ENCODE measurements at regions not wholly inside any gene's neighbourhood (a gene's known extent, or its start where the extent isn't known, plus 50 kb on each side); places are given as distances from the start of the nearest gene placed in this dataset.

- TF ChIP-seq CTCF (conservative IDR thresholded peaks at IDR 0.05; ENCODE audit: low read length) = no peak
- no peak for TF ChIP-seq EZH2phosphoT487 (IDR thresholded peaks at IDR 0.05; ENCODE audit: borderline replicate concordance, low read depth, low read length)
These were observed 620.5 kb downstream of the IRX1 start for GRCh38 chr5:4216142-4216541.

All from OCI-LY7 (cell line).